Activated CD4-positive, alpha-beta T cell treated with anti-CD3 and anti-CD28 coated beads, Interleukin-10, Interleukin-2, amounts not matched to agents 100 ng/mL and 50 ng/mL, durations not matched to agents 16 hours and 8 hours (primary cell): ENCODE measurements at regions not wholly inside any gene's neighbourhood (a gene's known extent, or its start where the extent isn't known, plus 50 kb on each side); places are given as distances from the start of the nearest gene placed in this dataset.
"Not testable (repeated sequence)": the region's sequence is repeated elsewhere in the genome, so short reads cannot be mapped to it uniquely, and the experiment has no call there.

Source experiments
- DNase-seq: peaks from one replicate; pipeline ENCODE4 v3.0.0-alpha.2; 2020

- no peak for DNase-seq
Measured at GRCh38 chr10:108624052-108624451, 1299.3 kb downstream of the XPNPEP1 start.

GRCh38 chr10:108620821-108621534, 1302.3 kb downstream of the XPNPEP1 start:
- DNase-seq, result no peak

GRCh38 chr10:108616559-108617285, 1306.6 kb downstream of the XPNPEP1 start:
- no peak for DNase-seq

- DNase-seq, result no peak
Measured at GRCh38 chr10:108615576-108616320, 1307.6 kb downstream of the XPNPEP1 start.

GRCh38 chr10:108612485-108612884, 1310.8 kb downstream of the XPNPEP1 start:
- no peak for DNase-seq

- DNase-seq, result no peak
Measured at GRCh38 chr10:108608860-108609259, 1314.5 kb downstream of the XPNPEP1 start.

GRCh38 chr10:108601851-108602250, 1321.5 kb downstream of the XPNPEP1 start:
- no peak for DNase-seq

- not testable (repeated sequence) for DNase-seq
Measured at GRCh38 chr10:108600511-108600910, 1322.8 kb downstream of the XPNPEP1 start.

GRCh38 chr10:108599317-108599716, 1324.0 kb downstream of the XPNPEP1 start:
- DNase-seq, result not testable (repeated sequence)

GRCh38 chr10:108598831-108599230, 1324.5 kb downstream of the XPNPEP1 start:
- DNase-seq, result no peak

- no peak for DNase-seq
Measured at GRCh38 chr10:108598320-108598695, 1325.0 kb downstream of the XPNPEP1 start.

- no peak for DNase-seq
Measured at GRCh38 chr10:108597657-108598319, 1325.5 kb downstream of the XPNPEP1 start.

- DNase-seq, result no peak
Measured at GRCh38 chr10:108597031-108597430, 1326.3 kb downstream of the XPNPEP1 start.

GRCh38 chr10:108592956-108593355, 1330.4 kb downstream of the XPNPEP1 start:
- DNase-seq, result no peak

GRCh38 chr10:108591417-108591816, 1331.9 kb downstream of the XPNPEP1 start:
- DNase-seq, result no peak

GRCh38 chr10:108586424-108586823, 1336.9 kb downstream of the XPNPEP1 start:
- DNase-seq, result no peak

GRCh38 chr10:108583877-108584276, 1339.4 kb downstream of the XPNPEP1 start:
- no peak for DNase-seq

- DNase-seq, result no peak
Measured at GRCh38 chr10:108582888-108583287, 1340.4 kb downstream of the XPNPEP1 start.

- DNase-seq, result no peak
Measured at GRCh38 chr10:108582387-108582786, 1340.9 kb downstream of the XPNPEP1 start.

- DNase-seq, result no peak
Measured at GRCh38 chr10:108578258-108578657, 1345.1 kb downstream of the XPNPEP1 start.

- no peak for DNase-seq
Measured at GRCh38 chr10:108574233-108574632, 1349.1 kb downstream of the XPNPEP1 start.

GRCh38 chr10:108568824-108569223, 1354.5 kb downstream of the XPNPEP1 start:
- no peak for DNase-seq
